ENCODE measurements at regions not wholly inside any gene's neighbourhood (a gene's known extent, or its start where the extent isn't known, plus 50 kb on each side); places are given as distances from the start of the nearest gene placed in this dataset.
"Not testable (repeated sequence)": the region's sequence is repeated elsewhere in the genome, so short reads cannot be mapped to it uniquely, and the experiment has no call there.

DNA sequence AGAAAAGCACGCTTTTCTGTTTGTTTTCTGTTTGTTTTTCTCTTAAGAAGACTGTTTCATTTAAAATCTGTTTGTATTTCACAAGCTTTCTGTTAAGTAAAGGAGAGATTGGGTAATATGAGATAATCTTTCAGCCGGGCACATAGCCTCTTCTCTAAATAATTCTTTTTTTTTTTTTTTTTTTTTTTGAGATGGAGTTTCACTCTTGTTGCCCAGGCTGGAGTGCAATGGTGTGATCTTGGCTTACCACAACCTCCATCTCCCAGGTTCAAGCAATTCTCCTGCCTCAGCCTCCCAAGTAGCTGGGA, 499.5 kb upstream of the SGCD start:
- TF ChIP-seq, protein P1, sequence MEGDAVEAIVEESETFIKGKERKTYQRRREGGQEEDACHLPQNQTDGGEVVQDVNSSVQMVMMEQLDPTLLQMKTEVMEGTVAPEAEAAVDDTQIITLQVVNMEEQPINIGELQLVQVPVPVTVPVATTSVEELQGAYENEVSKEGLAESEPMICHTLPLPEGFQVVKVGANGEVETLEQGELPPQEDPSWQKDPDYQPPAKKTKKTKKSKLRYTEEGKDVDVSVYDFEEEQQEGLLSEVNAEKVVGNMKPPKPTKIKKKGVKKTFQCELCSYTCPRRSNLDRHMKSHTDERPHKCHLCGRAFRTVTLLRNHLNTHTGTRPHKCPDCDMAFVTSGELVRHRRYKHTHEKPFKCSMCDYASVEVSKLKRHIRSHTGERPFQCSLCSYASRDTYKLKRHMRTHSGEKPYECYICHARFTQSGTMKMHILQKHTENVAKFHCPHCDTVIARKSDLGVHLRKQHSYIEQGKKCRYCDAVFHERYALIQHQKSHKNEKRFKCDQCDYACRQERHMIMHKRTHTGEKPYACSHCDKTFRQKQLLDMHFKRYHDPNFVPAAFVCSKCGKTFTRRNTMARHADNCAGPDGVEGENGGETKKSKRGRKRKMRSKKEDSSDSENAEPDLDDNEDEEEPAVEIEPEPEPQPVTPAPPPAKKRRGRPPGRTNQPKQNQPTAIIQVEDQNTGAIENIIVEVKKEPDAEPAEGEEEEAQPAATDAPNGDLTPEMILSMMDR (conservative IDR thresholded peaks at IDR 0.05 in 1 of 2, IDR thresholded peaks at IDR 0.05 in 1 of 2; ENCODE audit: extremely low read depth in 1 of 2, insufficient read depth in 1 of 2, low read depth in 1 of 2, low read length in 2 of 2) = not testable (repeated sequence)
- TF ChIP-seq EZH2 (IDR thresholded peaks at IDR 0.05; ENCODE audit: borderline replicate concordance, low read length) = not testable (repeated sequence)
